GM12878 (cell line): ENCODE measurements at regions not wholly inside any gene's neighbourhood (a gene's known extent, or its start where the extent isn't known, plus 50 kb on each side); places are given as distances from the start of the nearest gene placed in this dataset.

Experiments
- EZH2 ChIP-seq: IDR thresholded peaks from 2 replicates; pipeline ENCODE4 v1.6.1; 2012; ENCODE audit warnings: low read depth, mild to moderate bottlenecking, control low read depth, inconsistent platforms, low read length, borderline replicate concordance; ENCODE audit not compliant: control insufficient read depth
- HCFC1 ChIP-seq: fragments of 150-350 bp; IDR thresholded peaks from 2 replicates; pipeline ENCODE4 v1.6.1; 2014; ENCODE audit warnings: low read length
- JUNB ChIP-seq: IDR thresholded peaks from 2 replicates; pipeline ENCODE4 v1.6.1; 2016; ENCODE audit warnings: antibody characterized with exemption, mild to moderate bottlenecking
- POLR2A ChIP-seq: IDR thresholded peaks from 2 replicates; pipeline ENCODE4 v1.6.1; 2011; ENCODE audit warnings: low read depth, mild to moderate bottlenecking, low read length
- POLR2AphosphoS5 ChIP-seq: IDR thresholded peaks from 2 replicates; pipeline ENCODE4 v1.6.1; 2011; ENCODE audit warnings: mild to moderate bottlenecking, low read length, inconsistent platforms
- SMC3 ChIP-seq: IDR thresholded peaks from 2 replicates; pipeline ENCODE4 v1.6.1; 2011; ENCODE audit warnings: low read length, improper control_type of control experiment, borderline replicate concordance
- YBX1 ChIP-seq: fragments of 450-650 bp; IDR thresholded peaks from 2 replicates; pipeline ENCODE4 v1.6.1; 2016; ENCODE audit warnings: antibody characterized with exemption
- ZBTB33 ChIP-seq: fragments of 450-650 bp; IDR thresholded peaks from 2 replicates; pipeline ENCODE4 v1.6.1; 2017; ENCODE audit warnings: mild to moderate bottlenecking
- TF ChIP-seq, protein P1 (sequence below): IDR thresholded peaks from 2 replicates; pipeline ENCODE4 v1.6.1; 2012; ENCODE audit warnings: low read length, inconsistent platforms
- TF ChIP-seq, protein P2 (sequence below): IDR thresholded peaks from 2 replicates; pipeline ENCODE4 v1.6.1; 2011; ENCODE audit warnings: low read depth, mild to moderate bottlenecking, low read length, moderate library complexity, borderline replicate concordance; ENCODE audit errors: extremely low read depth
- TF ChIP-seq, protein P3 (sequence below): IDR thresholded peaks from 2 replicates; pipeline ENCODE4 v1.6.1; 2012; ENCODE audit warnings: low read depth, low read length, improper control_type of control experiment
- TF ChIP-seq, protein P4 (sequence below), 3 experiments: IDR thresholded peaks in 2 of 3; conservative IDR thresholded peaks in 1 of 3; 2 replicates each; pipeline ENCODE4 v1.5.1; 2011; ENCODE audit warnings: low read depth in 3 of 3, low read length in 3 of 3, mild to moderate bottlenecking in 3 of 3, control low read depth in 2 of 3, moderate library complexity in 2 of 3, inconsistent platforms in 1 of 3, mixed read lengths in 1 of 3; ENCODE audit not compliant: control insufficient read depth in 2 of 3, insufficient read depth in 1 of 3; ENCODE audit errors: extremely low read depth in 1 of 3

GRCh38 chr2:173759959-173760358, 205.2 kb downstream of the SP3 start:
- TF ChIP-seq ZBTB33 (no peak), SMC3 (no peak), POLR2AphosphoS5 (no peak), EZH2 (no peak), JUNB (no peak), YBX1 (no peak), POLR2A (no peak), HCFC1 (no peak)
- TF ChIP-seq, protein P1, sequence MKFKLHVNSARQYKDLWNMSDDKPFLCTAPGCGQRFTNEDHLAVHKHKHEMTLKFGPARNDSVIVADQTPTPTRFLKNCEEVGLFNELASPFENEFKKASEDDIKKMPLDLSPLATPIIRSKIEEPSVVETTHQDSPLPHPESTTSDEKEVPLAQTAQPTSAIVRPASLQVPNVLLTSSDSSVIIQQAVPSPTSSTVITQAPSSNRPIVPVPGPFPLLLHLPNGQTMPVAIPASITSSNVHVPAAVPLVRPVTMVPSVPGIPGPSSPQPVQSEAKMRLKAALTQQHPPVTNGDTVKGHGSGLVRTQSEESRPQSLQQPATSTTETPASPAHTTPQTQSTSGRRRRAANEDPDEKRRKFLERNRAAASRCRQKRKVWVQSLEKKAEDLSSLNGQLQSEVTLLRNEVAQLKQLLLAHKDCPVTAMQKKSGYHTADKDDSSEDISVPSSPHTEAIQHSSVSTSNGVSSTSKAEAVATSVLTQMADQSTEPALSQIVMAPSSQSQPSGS = no peak
- TF ChIP-seq, protein P2, sequence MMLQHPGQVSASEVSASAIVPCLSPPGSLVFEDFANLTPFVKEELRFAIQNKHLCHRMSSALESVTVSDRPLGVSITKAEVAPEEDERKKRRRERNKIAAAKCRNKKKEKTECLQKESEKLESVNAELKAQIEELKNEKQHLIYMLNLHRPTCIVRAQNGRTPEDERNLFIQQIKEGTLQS = no peak
- TF ChIP-seq, protein P3, sequence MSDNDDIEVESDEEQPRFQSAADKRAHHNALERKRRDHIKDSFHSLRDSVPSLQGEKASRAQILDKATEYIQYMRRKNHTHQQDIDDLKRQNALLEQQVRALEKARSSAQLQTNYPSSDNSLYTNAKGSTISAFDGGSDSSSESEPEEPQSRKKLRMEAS = no peak
- TF ChIP-seq, protein P4, sequence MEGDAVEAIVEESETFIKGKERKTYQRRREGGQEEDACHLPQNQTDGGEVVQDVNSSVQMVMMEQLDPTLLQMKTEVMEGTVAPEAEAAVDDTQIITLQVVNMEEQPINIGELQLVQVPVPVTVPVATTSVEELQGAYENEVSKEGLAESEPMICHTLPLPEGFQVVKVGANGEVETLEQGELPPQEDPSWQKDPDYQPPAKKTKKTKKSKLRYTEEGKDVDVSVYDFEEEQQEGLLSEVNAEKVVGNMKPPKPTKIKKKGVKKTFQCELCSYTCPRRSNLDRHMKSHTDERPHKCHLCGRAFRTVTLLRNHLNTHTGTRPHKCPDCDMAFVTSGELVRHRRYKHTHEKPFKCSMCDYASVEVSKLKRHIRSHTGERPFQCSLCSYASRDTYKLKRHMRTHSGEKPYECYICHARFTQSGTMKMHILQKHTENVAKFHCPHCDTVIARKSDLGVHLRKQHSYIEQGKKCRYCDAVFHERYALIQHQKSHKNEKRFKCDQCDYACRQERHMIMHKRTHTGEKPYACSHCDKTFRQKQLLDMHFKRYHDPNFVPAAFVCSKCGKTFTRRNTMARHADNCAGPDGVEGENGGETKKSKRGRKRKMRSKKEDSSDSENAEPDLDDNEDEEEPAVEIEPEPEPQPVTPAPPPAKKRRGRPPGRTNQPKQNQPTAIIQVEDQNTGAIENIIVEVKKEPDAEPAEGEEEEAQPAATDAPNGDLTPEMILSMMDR (IDR thresholded peaks at IDR 0.05 in 2 of 3, conservative IDR thresholded peaks at IDR 0.05 in 1 of 3; ENCODE audit: control insufficient read depth in 2 of 3, extremely low read depth in 1 of 3, insufficient read depth in 1 of 3, low read depth in 3 of 3, low read length in 3 of 3) = no peak
